ENCODE measurements at regions not wholly inside any gene's neighbourhood (a gene's known extent, or its start where the extent isn't known, plus 50 kb on each side); places are given as distances from the start of the nearest gene placed in this dataset.

- no peak for TF ChIP-seq CTCF (IDR thresholded peaks at IDR 0.05; ENCODE audit: insufficient read depth, low read length, poor library complexity, severe bottlenecking)
- no peak for TF ChIP-seq EZH2phosphoT487 (conservative IDR thresholded peaks at IDR 0.05; ENCODE audit: low read length)
These were observed 62.3 kb downstream of the ARL4A start for GRCh38 chr7:12749746-12750145.

Measured in SU-DHL-6 (cell line).